PC-3 (cell line): ENCODE measurements at regions not wholly inside any gene's neighbourhood (a gene's known extent, or its start where the extent isn't known, plus 50 kb on each side); places are given as distances from the start of the nearest gene placed in this dataset.

Experiments
- CTCF ChIP-seq: fragments of 300-600 bp; sonication (generic); conservative IDR thresholded peaks from 2 replicates; pipeline ENCODE4 v1.5.1; 2017; ENCODE audit warnings: antibody characterized with exemption, low read depth, mild to moderate bottlenecking, low read length
- EZH2 ChIP-seq: fragments of 300-600 bp; sonication (generic); IDR thresholded peaks from one replicate; pipeline ENCODE4 v1.6.1; 2017; ENCODE audit warnings: antibody characterized with exemption, mild to moderate bottlenecking, low read length; ENCODE audit not compliant: unreplicated experiment

- TF ChIP-seq CTCF, result no peak
- TF ChIP-seq EZH2, result no peak
Measured at GRCh38 chr18:67109535-67109934, 407.0 kb downstream of the DSEL start.
